Liver (tissue), 8 donors: ENCODE measurements at regions not wholly inside any gene's neighbourhood (a gene's known extent, or its start where the extent isn't known, plus 50 kb on each side); places are given as distances from the start of the nearest gene placed in this dataset.

ENCODE experiments used
- DNase-seq: peaks from one replicate; pipeline ENCODE4 v3.0.0-alpha.2; 2017; ENCODE audit warnings: low spot score
- H3K27ac ChIP-seq, 2 donors: one replicate each; pipeline ENCODE4 v1.7.0; 2013; ENCODE audit warnings: inconsistent platforms in 2 of 2, low read length in 2 of 2, control low read depth in 1 of 2, low read depth in 1 of 2, mild to moderate bottlenecking in 1 of 2
- H3K27me3 ChIP-seq, 4 donors: one replicate each; pipeline versions ENCODE4 v1.6.1 to v1.7.0; 2013; ENCODE audit warnings: low read length in 3 of 4, inconsistent platforms in 1 of 4, mild to moderate bottlenecking in 1 of 4, moderate library complexity in 1 of 4; ENCODE audit not compliant: control insufficient read depth in 4 of 4, insufficient read depth in 4 of 4
- H3K36me3 ChIP-seq, 4 donors: one replicate each; pipeline versions ENCODE4 v1.6.1 to v1.7.0; 2013; ENCODE audit warnings: low read length in 3 of 4, mild to moderate bottlenecking in 3 of 4, low read depth in 1 of 4, moderate library complexity in 1 of 4; ENCODE audit not compliant: control insufficient read depth in 4 of 4, insufficient read depth in 3 of 4
- H3K4me1 ChIP-seq, 4 donors: one replicate each; pipeline versions ENCODE4 v1.6.1 to v1.7.0; 2013; ENCODE audit warnings: low read length in 3 of 4, mild to moderate bottlenecking in 3 of 4, moderate library complexity in 1 of 4; ENCODE audit not compliant: control insufficient read depth in 4 of 4, insufficient read depth in 4 of 4
- H3K4me3 ChIP-seq, 3 donors: one replicate each; pipeline versions ENCODE4 v1.6.1 to v1.7.0; 2013; ENCODE audit warnings: low read length in 3 of 3, control low read depth in 1 of 3, low read depth in 1 of 3, mild to moderate bottlenecking in 1 of 3
- H3K9ac ChIP-seq, 2 donors: one replicate each; pipeline ENCODE4 v1.7.0; 2013; ENCODE audit warnings: low read length in 2 of 2, mild to moderate bottlenecking in 2 of 2, moderate library complexity in 2 of 2, control low read depth in 1 of 2, low read depth in 1 of 2
- H3K9me3 ChIP-seq, 4 donors: one replicate each; pipeline versions ENCODE4 v1.6.1 to v1.7.0; 2013; ENCODE audit warnings: low read length in 3 of 4; ENCODE audit not compliant: control insufficient read depth in 4 of 4
- CTCF ChIP-seq: fragments of 150-350 bp; IDR thresholded peaks from 2 replicates; pipeline ENCODE4 v1.5.1; 2017; ENCODE audit warnings: improper control_type of control experiment, low read depth, low read length; ENCODE audit not compliant: missing input control
- EGR1 ChIP-seq, 2 donors: IDR thresholded peaks; 2 replicates each; pipeline ENCODE4 v1.6.1; 2016 to 2018; ENCODE audit warnings: antibody characterized with exemption in 2 of 2, low read depth in 2 of 2
- FOXA1 ChIP-seq: IDR thresholded peaks from 2 replicates; pipeline ENCODE4 v1.6.1; 2016; ENCODE audit warnings: antibody characterized with exemption
- FOXA2 ChIP-seq: IDR thresholded peaks from 2 replicates; pipeline ENCODE4 v1.6.1; 2016; ENCODE audit warnings: antibody characterized with exemption
- GABPA ChIP-seq, 2 donors: IDR thresholded peaks in 1 of 2; conservative IDR thresholded peaks in 1 of 2; 2 replicates each; pipeline ENCODE4 v1.6.1; 2016; ENCODE audit warnings: antibody characterized with exemption in 2 of 2, mild to moderate bottlenecking in 1 of 2, moderate library complexity in 1 of 2
- HNF4A ChIP-seq, 2 donors: conservative IDR thresholded peaks; 2 replicates each; pipeline ENCODE4 v1.6.1; 2016; ENCODE audit warnings: antibody characterized with exemption in 2 of 2, mild to moderate bottlenecking in 2 of 2
- HNF4G ChIP-seq: IDR thresholded peaks from 2 replicates; pipeline ENCODE4 v1.6.1; 2016; ENCODE audit warnings: antibody characterized with exemption
- MAX ChIP-seq: IDR thresholded peaks from 2 replicates; pipeline ENCODE4 v1.6.1; 2016; ENCODE audit warnings: antibody characterized with exemption
- NR2F2 ChIP-seq: IDR thresholded peaks from 2 replicates; pipeline ENCODE4 v1.6.1; 2016; ENCODE audit warnings: antibody characterized with exemption
- RXRA ChIP-seq, 2 donors: IDR thresholded peaks; 2 replicates each; pipeline ENCODE4 v1.6.1; 2017 to 2018; ENCODE audit warnings: antibody characterized with exemption in 2 of 2, mild to moderate bottlenecking in 1 of 2
- SP1 ChIP-seq: IDR thresholded peaks from 2 replicates; pipeline ENCODE4 v1.6.1; 2018; ENCODE audit warnings: antibody characterized with exemption, mild to moderate bottlenecking
- TAF1 ChIP-seq: conservative IDR thresholded peaks from 2 replicates; pipeline ENCODE4 v1.6.1; 2016; ENCODE audit warnings: antibody characterized with exemption, mild to moderate bottlenecking
- YY1 ChIP-seq: IDR thresholded peaks from 2 replicates; pipeline ENCODE4 v1.6.1; 2016; ENCODE audit warnings: antibody characterized with exemption, mild to moderate bottlenecking
- WGBS: extraction: QIAGEN DNeasy Blood & Tissue Kit; methylation state at CpG from one replicate; pipeline ENCODE4 v1.1.7; 2013; 5-methylcytosine and 5-hydroxymethylcytosine counted together
- TF ChIP-seq, protein P1 (sequence below): IDR thresholded peaks from 2 replicates; pipeline ENCODE4 v1.6.1; 2016; ENCODE audit warnings: antibody characterized with exemption, mild to moderate bottlenecking
- TF ChIP-seq, protein P2 (sequence below): IDR thresholded peaks from 2 replicates; pipeline ENCODE4 v1.6.1; 2016; ENCODE audit warnings: antibody characterized with exemption
- TF ChIP-seq, protein P3 (sequence below): IDR thresholded peaks from 2 replicates; pipeline ENCODE4 v1.6.1; 2016; ENCODE audit warnings: antibody characterized with exemption
- donor health status: healthy.
- donor health status: healthy.
- donor health status: healthy.
- donor health status: healthy.
- donor health status: healthy.

DNA sequence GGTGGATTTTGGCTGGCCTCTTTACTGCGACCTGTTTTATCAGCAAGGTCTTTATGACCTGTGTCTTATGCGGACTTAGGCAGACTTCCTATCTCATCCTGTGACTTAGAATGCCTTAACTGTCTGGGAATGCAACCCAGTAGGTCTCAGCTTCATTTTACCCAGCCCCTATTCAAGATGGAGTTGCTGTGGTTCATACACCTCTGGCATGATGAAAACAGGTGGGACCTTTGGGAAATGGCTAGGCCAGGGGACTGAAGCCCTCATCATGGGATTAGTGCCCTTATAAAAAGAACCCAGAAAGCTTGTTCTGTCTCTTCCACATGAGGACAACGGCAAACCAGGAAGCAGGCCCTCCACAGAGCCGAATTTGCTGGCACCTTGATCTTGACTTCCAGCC, 172.1 kb upstream of the MYO3A start:
- TF ChIP-seq CTCF (no peak), SP1 (no peak), FOXA1 (no peak), YY1 (no peak), GABPA (IDR thresholded peaks at IDR 0.05 in 1 of 2, conservative IDR thresholded peaks at IDR 0.05 in 1 of 2) (no peak), HNF4G (no peak), RXRA (IDR thresholded peaks at IDR 0.05) (no peak), HNF4A (conservative IDR thresholded peaks at IDR 0.05) (no peak), MAX (no peak), TAF1 (no peak), EGR1 (IDR thresholded peaks at IDR 0.05; ENCODE audit: low read depth in 2 of 2) (no peak), FOXA2 (no peak)
- TF ChIP-seq, protein P1, sequence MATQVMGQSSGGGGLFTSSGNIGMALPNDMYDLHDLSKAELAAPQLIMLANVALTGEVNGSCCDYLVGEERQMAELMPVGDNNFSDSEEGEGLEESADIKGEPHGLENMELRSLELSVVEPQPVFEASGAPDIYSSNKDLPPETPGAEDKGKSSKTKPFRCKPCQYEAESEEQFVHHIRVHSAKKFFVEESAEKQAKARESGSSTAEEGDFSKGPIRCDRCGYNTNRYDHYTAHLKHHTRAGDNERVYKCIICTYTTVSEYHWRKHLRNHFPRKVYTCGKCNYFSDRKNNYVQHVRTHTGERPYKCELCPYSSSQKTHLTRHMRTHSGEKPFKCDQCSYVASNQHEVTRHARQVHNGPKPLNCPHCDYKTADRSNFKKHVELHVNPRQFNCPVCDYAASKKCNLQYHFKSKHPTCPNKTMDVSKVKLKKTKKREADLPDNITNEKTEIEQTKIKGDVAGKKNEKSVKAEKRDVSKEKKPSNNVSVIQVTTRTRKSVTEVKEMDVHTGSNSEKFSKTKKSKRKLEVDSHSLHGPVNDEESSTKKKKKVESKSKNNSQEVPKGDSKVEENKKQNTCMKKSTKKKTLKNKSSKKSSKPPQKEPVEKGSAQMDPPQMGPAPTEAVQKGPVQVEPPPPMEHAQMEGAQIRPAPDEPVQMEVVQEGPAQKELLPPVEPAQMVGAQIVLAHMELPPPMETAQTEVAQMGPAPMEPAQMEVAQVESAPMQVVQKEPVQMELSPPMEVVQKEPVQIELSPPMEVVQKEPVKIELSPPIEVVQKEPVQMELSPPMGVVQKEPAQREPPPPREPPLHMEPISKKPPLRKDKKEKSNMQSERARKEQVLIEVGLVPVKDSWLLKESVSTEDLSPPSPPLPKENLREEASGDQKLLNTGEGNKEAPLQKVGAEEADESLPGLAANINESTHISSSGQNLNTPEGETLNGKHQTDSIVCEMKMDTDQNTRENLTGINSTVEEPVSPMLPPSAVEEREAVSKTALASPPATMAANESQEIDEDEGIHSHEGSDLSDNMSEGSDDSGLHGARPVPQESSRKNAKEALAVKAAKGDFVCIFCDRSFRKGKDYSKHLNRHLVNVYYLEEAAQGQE = no peak
- TF ChIP-seq, protein P2, sequence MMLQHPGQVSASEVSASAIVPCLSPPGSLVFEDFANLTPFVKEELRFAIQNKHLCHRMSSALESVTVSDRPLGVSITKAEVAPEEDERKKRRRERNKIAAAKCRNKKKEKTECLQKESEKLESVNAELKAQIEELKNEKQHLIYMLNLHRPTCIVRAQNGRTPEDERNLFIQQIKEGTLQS = no peak
- no peaks in the 10 kb centered on the region for H3K36me3 ChIP-seq
- no peak for DNase-seq
- H3K4me1 ChIP-seq = no peaks in the 10 kb centered on the region
- H3K27me3 ChIP-seq = no peaks in the 10 kb centered on the region
- no peak overlapping the region for H3K9ac ChIP-seq
- H3K4me3 ChIP-seq = no peak overlapping the region
- 61% methylated on average over 4 of the region's 4 CpGs for WGBS
- no peak overlapping the region for H3K27ac ChIP-seq
- no peaks in the 10 kb centered on the region for H3K9me3 ChIP-seq

GRCh38 chr10:25766213-25766612, 167.8 kb upstream of the MYO3A start:
- no peak overlapping the region for H3K27ac ChIP-seq
- TF ChIP-seq YY1 = no peak
- TF ChIP-seq, protein P3, sequence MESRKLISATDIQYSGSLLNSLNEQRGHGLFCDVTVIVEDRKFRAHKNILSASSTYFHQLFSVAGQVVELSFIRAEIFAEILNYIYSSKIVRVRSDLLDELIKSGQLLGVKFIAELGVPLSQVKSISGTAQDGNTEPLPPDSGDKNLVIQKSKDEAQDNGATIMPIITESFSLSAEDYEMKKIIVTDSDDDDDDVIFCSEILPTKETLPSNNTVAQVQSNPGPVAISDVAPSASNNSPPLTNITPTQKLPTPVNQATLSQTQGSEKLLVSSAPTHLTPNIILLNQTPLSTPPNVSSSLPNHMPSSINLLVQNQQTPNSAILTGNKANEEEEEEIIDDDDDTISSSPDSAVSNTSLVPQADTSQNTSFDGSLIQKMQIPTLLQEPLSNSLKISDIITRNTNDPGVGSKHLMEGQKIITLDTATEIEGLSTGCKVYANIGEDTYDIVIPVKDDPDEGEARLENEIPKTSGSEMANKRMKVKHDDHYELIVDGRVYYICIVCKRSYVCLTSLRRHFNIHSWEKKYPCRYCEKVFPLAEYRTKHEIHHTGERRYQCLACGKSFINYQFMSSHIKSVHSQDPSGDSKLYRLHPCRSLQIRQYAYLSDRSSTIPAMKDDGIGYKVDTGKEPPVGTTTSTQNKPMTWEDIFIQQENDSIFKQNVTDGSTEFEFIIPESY = no peak
- no peak for TF ChIP-seq HNF4G
- TF ChIP-seq NR2F2 = no peak
- no peak for TF ChIP-seq FOXA1
- DNase-seq = no peak
- H3K36me3 ChIP-seq = no peaks in the 10 kb centered on the region
- H3K27me3 ChIP-seq = no peaks in the 10 kb centered on the region
- no peak overlapping the region for H3K9ac ChIP-seq
- H3K9me3 ChIP-seq = no peaks in the 10 kb centered on the region
- no peak overlapping the region for H3K4me3 ChIP-seq
- no peaks in the 10 kb centered on the region for H3K4me1 ChIP-seq
- 39% methylated on average over 2 of the region's 2 CpGs for WGBS
